IPS DF 6.9 (cell line): ENCODE measurements at regions not wholly inside any gene's neighbourhood (a gene's known extent, or its start where the extent isn't known, plus 50 kb on each side); places are given as distances from the start of the nearest gene placed in this dataset.

Experiments used
- DNase-seq: peaks from one replicate; pipeline ENCODE4 v3.0.0-alpha.2; 2013; ENCODE audit warnings: low read depth, low spot score
- H3K27ac ChIP-seq: one replicate; pipeline ENCODE4 v1.5.1; 2013; ENCODE audit warnings: low read length, control low read depth
- H3K27me3 ChIP-seq: 2 replicates; pipeline ENCODE4 v1.6.1; 2013; ENCODE audit warnings: mild to moderate bottlenecking, low read length; ENCODE audit not compliant: control insufficient read depth, insufficient read depth
- H3K36me3 ChIP-seq: 2 replicates; pipeline ENCODE4 v1.6.1; 2013; ENCODE audit warnings: low read length; ENCODE audit not compliant: control insufficient read depth, insufficient read depth
- H3K4me1 ChIP-seq: 2 replicates; pipeline ENCODE4 v1.6.1; 2013; ENCODE audit warnings: low read length; ENCODE audit not compliant: control insufficient read depth, insufficient read depth
- H3K4me3 ChIP-seq: 2 replicates; pipeline ENCODE4 v1.5.1; 2013; ENCODE audit warnings: mild to moderate bottlenecking, low read length
- H3K9me3 ChIP-seq: 2 replicates; pipeline ENCODE4 v1.6.1; 2013; ENCODE audit warnings: low read length, inconsistent platforms; ENCODE audit not compliant: control insufficient read depth, insufficient read depth
- WGBS: extraction: QIAGEN DNeasy Blood & Tissue Kit; methylation state at CpG from one replicate; pipeline ENCODE4 v1.1.7; 2013; ENCODE audit warnings: mixed read lengths, missing lambda C conversion rate; ENCODE audit not compliant: insufficient read length, insufficient coverage; 5-methylcytosine and 5-hydroxymethylcytosine counted together

GRCh38 chr15:89387140-89387903, 52.7 kb upstream of the POLG start:
- H3K4me3 ChIP-seq, result no peak overlapping the region
- H3K27ac ChIP-seq, result no peak overlapping the region
- no CpG with 5 or more reads among the region's 12 CpGs for WGBS
- no peak for DNase-seq
- no peaks in the 10 kb centered on the region for H3K9me3 ChIP-seq
- H3K36me3 ChIP-seq, result no peaks in the 10 kb centered on the region
- peaks cover 42% of the 10 kb centered on the region for H3K27me3 ChIP-seq
- H3K4me1 ChIP-seq, result peaks cover 10% of the 10 kb centered on the region

GRCh38 chr15:89385596-89386331, 51.1 kb upstream of the POLG start:
- H3K27me3 ChIP-seq, result peaks cover 44% of the 10 kb centered on the region
- WGBS, result no CpG with 5 or more reads among the region's 10 CpGs
- no peak overlapping the region for H3K27ac ChIP-seq
- DNase-seq, result no peak
- no peak overlapping the region for H3K4me3 ChIP-seq
- H3K36me3 ChIP-seq, result no peaks in the 10 kb centered on the region
- peaks cover 10% of the 10 kb centered on the region for H3K4me1 ChIP-seq
- H3K9me3 ChIP-seq, result no peaks in the 10 kb centered on the region
